Prostate gland (tissue), 2 donors: ENCODE measurements at regions not wholly inside any gene's neighbourhood (a gene's known extent, or its start where the extent isn't known, plus 50 kb on each side); places are given as distances from the start of the nearest gene placed in this dataset.

Source experiments
- DNase-seq: peaks from one replicate; pipeline ENCODE4 v3.0.0-alpha.2; 2019; ENCODE audit warnings: low spot score
- H3K27ac ChIP-seq, 2 donors: fragments of 200-600 bp; sonication (generic); 2 replicates each; pipeline ENCODE4 v1.5.1; 2017 to 2019
- H3K27me3 ChIP-seq: fragments of 200-600 bp; sonication (generic); replicated peaks from 2 replicates; pipeline ENCODE4 v1.5.1; 2019; ENCODE audit not compliant: insufficient read depth
- H3K36me3 ChIP-seq, 2 donors: fragments of 200-600 bp; sonication (generic); 1 replicate in 1 of 2; 2 replicates in 1 of 2; pipeline versions ENCODE4 v1.5.1 to v1.8.1; 2017 to 2019
- H3K4me1 ChIP-seq: fragments of 200-600 bp; sonication (generic); replicated peaks from 2 replicates; pipeline ENCODE4 v1.5.1; 2019
- H3K4me3 ChIP-seq, 2 donors: fragments of 200-600 bp; sonication (generic); 2 replicates each; pipeline ENCODE4 v1.5.1; 2017 to 2019
- H3K9me3 ChIP-seq: fragments of 200-600 bp; sonication (generic); 2 replicates; pipeline ENCODE4 v1.5.1; 2017
- CTCF ChIP-seq, 4 experiments: fragments of 200-600 bp in 2 of 4; fragments of 450-650 bp in 2 of 4; sonication (generic) in 2 of 4; IDR thresholded peaks; 1 replicate in 3 of 4; 2 replicates in 1 of 4; pipeline ENCODE4 v1.5.1; 2016 to 2019; ENCODE audit warnings: antibody characterized with exemption in 4 of 4, mild to moderate bottlenecking in 2 of 4, moderate library complexity in 2 of 4
- POLR2A ChIP-seq: fragments of 450-650 bp; IDR thresholded peaks from one replicate; pipeline ENCODE4 v1.6.1; 2016; ENCODE audit warnings: antibody characterized with exemption, mild to moderate bottlenecking
- POLR2AphosphoS5 ChIP-seq: sonication (generic); formaldehyde crosslinking; IDR thresholded peaks from one replicate; pipeline ENCODE4 v1.6.1; 2017; ENCODE audit warnings: antibody characterized with exemption
- WGBS: methylation state at CpG from one replicate; pipeline ENCODE4 v1.1.5; 2018; 5-methylcytosine and 5-hydroxymethylcytosine counted together
- intact Hi-C: fragments of 100-400 bp; cut with DNase I; formaldehyde crosslinking; loops from one replicate; pipeline ENCODE4 v1.14.2; 2022

DNA sequence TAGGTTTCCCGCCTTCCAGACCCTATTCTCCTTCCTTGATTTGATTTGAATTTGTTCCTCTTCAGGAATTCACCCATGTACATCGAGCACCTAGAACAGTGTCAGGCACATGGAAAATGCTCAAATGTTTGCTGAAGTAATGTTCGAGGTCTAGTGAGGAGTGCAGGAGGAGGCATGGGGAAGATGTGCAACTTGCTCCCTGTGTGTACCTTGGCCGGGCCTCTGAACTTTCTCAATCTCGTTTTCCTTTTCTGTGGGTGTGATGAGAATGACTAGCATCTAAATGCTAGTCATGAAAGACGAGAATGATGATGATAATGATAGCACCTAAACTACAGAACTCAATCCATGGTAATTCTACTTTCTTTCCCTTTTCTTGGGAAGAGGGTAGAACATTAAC is 279.1 kb upstream of the PLET1 start:
- intact Hi-C loops, result no loop called here
- TF ChIP-seq POLR2AphosphoS5 (no peak), POLR2A (no peak), CTCF (IDR thresholded peaks at IDR 0.05) (no peak)
- WGBS, result 70% methylated on average over 6 of the region's 6 CpGs
- Histone ChIP-seq H3K27ac (no peak overlapping the region), H3K4me1 (no peaks in the 10 kb centered on the region), H3K27me3 (no peaks in the 10 kb centered on the region), H3K9me3 (no peaks in the 10 kb centered on the region), H3K36me3 (no peaks in the 10 kb centered on the region), H3K4me3 (no peak overlapping the region)
- DNase-seq, result no peak

DNA sequence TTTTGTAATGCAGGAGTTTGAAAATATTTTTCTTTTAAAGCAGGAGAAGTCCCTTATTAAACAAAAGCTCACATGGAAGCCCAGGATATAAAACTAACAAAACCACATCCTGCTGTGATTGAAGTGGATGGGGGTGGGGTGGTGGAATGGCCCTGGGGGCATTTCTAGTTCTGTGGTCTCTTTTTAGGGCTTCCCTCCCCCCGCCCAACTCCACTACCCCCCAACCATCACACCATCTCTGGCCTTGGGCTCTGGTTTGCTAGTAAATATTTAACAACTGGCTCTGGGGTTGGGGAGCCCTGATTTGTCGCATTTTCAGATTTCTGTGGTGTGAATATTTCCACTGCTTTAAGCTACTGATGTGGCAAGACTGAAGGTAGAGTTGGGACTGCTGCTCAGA is 279.6 kb upstream of the PLET1 start:
- intact Hi-C loops, result no loop called here
- WGBS, result 58% methylated on average over 2 of the region's 2 CpGs

DNA sequence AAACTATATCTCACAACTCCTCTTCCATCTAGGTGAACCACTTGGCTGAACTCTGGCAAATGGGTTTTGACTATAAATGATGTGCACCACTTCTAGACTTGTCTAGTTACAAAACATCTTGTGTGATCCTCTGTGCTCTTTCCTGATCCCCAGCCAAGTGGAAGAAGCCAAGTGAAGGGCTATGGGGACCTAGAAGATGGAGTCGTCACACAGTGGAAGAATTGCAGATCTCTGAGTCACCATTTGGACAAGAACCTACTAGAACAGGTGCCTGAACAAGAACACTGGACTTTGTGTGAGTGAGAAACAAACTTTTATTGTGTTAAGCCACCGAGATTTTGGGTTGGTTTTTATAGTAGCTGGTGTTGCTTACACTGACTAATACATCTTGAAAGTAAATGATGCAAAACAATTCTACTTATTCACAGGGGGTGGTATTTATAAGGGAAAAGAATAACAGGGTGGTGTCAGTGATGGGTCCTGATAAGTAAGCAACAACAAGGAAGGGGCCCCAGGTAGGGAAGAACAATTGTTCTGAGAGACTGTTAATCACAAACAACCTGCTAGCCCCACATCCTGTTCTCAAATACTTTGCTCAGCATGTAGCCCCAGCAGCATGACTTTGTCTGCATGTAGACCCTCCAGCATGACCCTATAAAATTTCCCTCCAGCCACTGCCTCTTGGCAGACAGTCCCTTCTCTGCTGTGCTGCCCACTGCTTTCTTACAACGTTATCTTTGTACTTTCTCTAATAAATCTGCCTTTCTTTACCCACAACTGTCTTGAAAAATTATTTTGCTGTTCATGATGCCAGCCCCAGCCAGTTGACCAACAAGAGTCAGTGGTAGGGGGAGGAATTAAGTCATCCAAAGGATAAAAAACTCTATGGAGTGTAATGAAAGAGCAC is 280.7 kb upstream of the PLET1 start:
- no peaks in the 10 kb centered on the region for H3K9me3 ChIP-seq
- no peaks in the 10 kb centered on the region for H3K4me1 ChIP-seq
- H3K27me3 ChIP-seq, result no peaks in the 10 kb centered on the region
- WGBS, result 59% methylated on average over 3 of the region's 3 CpGs
- intact Hi-C loops, result no loop called here
- no peaks in the 10 kb centered on the region for H3K36me3 ChIP-seq
- no peak overlapping the region for H3K27ac ChIP-seq
- no peak overlapping the region for H3K4me3 ChIP-seq
- DNase-seq, result no peak
- TF ChIP-seq POLR2A (no peak), CTCF (IDR thresholded peaks at IDR 0.05) (no peak), POLR2AphosphoS5 (no peak)

More for the DNA sequence above, 279.6 kb upstream of the PLET1 start:
- no peaks in the 10 kb centered on the region for H3K27me3 ChIP-seq
- DNase-seq, result no peak
- TF ChIP-seq POLR2A, result no peak
- no peak for TF ChIP-seq CTCF (IDR thresholded peaks at IDR 0.05)
- TF ChIP-seq POLR2AphosphoS5, result no peak
- H3K36me3 ChIP-seq, result no peaks in the 10 kb centered on the region
- no peaks in the 10 kb centered on the region for H3K9me3 ChIP-seq
- H3K27ac ChIP-seq, result no peak overlapping the region
- H3K4me3 ChIP-seq, result no peak overlapping the region
- no peaks in the 10 kb centered on the region for H3K4me1 ChIP-seq

- no peaks in the 10 kb centered on the region for H3K9me3 ChIP-seq
- H3K4me3 ChIP-seq, result no peak overlapping the region
- TF ChIP-seq POLR2AphosphoS5, result no peak
- TF ChIP-seq CTCF (IDR thresholded peaks at IDR 0.05), result no peak
- TF ChIP-seq POLR2A, result no peak
- no peak overlapping the region for H3K27ac ChIP-seq
- H3K27me3 ChIP-seq, result no peaks in the 10 kb centered on the region
- WGBS, result 89% methylated on average over 1 of the region's 1 CpG
- intact Hi-C loops, result no loop called here
- no peak for DNase-seq
- H3K36me3 ChIP-seq, result no peaks in the 10 kb centered on the region
- H3K4me1 ChIP-seq, result no peaks in the 10 kb centered on the region
These were observed 281.8 kb upstream of the PLET1 start for GRCh38 chr11:112542479-112542878.

- H3K4me1 ChIP-seq, result no peaks in the 10 kb centered on the region
These were observed 282.7 kb upstream of the PLET1 start for GRCh38 chr11:112543390-112543789.

More at GRCh38 chr11:112543390-112543789, 282.7 kb upstream of the PLET1 start:
- 80% methylated on average over 3 of the region's 3 CpGs for WGBS
- H3K27me3 ChIP-seq, result no peaks in the 10 kb centered on the region
- intact Hi-C loops, result no loop called here
- no peaks in the 10 kb centered on the region for H3K9me3 ChIP-seq
- no peak for DNase-seq
- no peak for TF ChIP-seq CTCF (IDR thresholded peaks at IDR 0.05)
- no peak for TF ChIP-seq POLR2AphosphoS5
- TF ChIP-seq POLR2A, result no peak
- H3K36me3 ChIP-seq, result no peaks in the 10 kb centered on the region
- no peak overlapping the region for H3K4me3 ChIP-seq
- no peak overlapping the region for H3K27ac ChIP-seq
